PC-3 (cell line): ENCODE measurements at regions not wholly inside any gene's neighbourhood (a gene's known extent, or its start where the extent isn't known, plus 50 kb on each side); places are given as distances from the start of the nearest gene placed in this dataset.

Experiments used
- ATAC-seq: fragments of 200-7000 bp; cut with Tn5 transposase; 2 replicates; pipeline ENCODE4 v1.9.1; 2020; ENCODE audit warnings: mild to moderate bottlenecking, moderate library complexity
- BruUV-seq: library from RNA; stranded (reverse); fragments of 400-500 nt; replicated peaks from 2 replicates; lab custom pipeline; 2021; lab: Mats Ljungman, UMichigan
- CTCF ChIA-PET: fragments of 300-600 bp; sonication (Branson Sonifier 250); formaldehyde crosslinking; loops from one replicate; lab custom pipeline; 2022; ENCODE audit warnings: antibody characterized with exemption; lab: Charles Lee
- POLR2A ChIA-PET: fragments of 300-600 bp; sonication (Branson Sonifier 250); formaldehyde crosslinking; loops from one replicate; lab custom pipeline; 2022; ENCODE audit warnings: antibody characterized with exemption; ENCODE audit not compliant: unreplicated experiment; lab: Charles Lee
- DNase-seq: peaks from one replicate; pipeline ENCODE4 v3.0.0-alpha.2; 2015
- H2AFZ ChIP-seq: fragments of 300-600 bp; sonication (generic); 2 replicates; pipeline ENCODE4 v1.6.0; 2016; ENCODE audit warnings: antibody characterized with exemption, low read length
- H3F3A ChIP-seq: fragments of 300-600 bp; sonication (generic); one replicate; pipeline ENCODE4 v1.6.0; 2017; ENCODE audit warnings: antibody characterized with exemption, low read length, control low read depth, mild to moderate bottlenecking; ENCODE audit not compliant: unreplicated experiment
- H3K27ac ChIP-seq: fragments of 300-600 bp; sonication (generic); 2 replicates; pipeline ENCODE4 v1.5.1; 2016; ENCODE audit warnings: mild to moderate bottlenecking, low read length
- H3K27me3 ChIP-seq: fragments of 300-600 bp; sonication (generic); 2 replicates; pipeline ENCODE4 v1.6.1; 2016; ENCODE audit warnings: low read length, mixed read lengths
- H3K36me3 ChIP-seq: fragments of 300-600 bp; sonication (generic); 2 replicates; pipeline ENCODE4 v1.6.1; 2016; ENCODE audit warnings: low read depth, mixed run types, low read length, mixed read lengths
- H3K4me1 ChIP-seq: fragments of 300-600 bp; sonication (generic); 2 replicates; pipeline ENCODE4 v1.5.1; 2016; ENCODE audit warnings: low read length; ENCODE audit not compliant: insufficient read depth
- H3K4me2 ChIP-seq: fragments of 300-600 bp; sonication (generic); 2 replicates; pipeline ENCODE4 v1.6.0; 2016; ENCODE audit warnings: low read length
- H3K4me3 ChIP-seq: fragments of 300-600 bp; sonication (generic); 2 replicates; pipeline ENCODE4 v1.5.1; 2016; ENCODE audit warnings: mild to moderate bottlenecking, low read length, mixed read lengths
- H3K79me2 ChIP-seq: fragments of 300-600 bp; sonication (generic); 2 replicates; pipeline ENCODE4 v1.6.1; 2017; ENCODE audit warnings: low read length, mixed read lengths
- H3K9ac ChIP-seq: fragments of 300-600 bp; sonication (generic); 2 replicates; pipeline ENCODE4 v1.6.0; 2016; ENCODE audit warnings: mild to moderate bottlenecking, low read length
- H3K9me2 ChIP-seq: fragments of 300-600 bp; sonication (generic); replicated peaks from 2 replicates; pipeline ENCODE4 v1.6.1; 2016; ENCODE audit warnings: mixed run types, low read length, mixed read lengths
- H3K9me3 ChIP-seq: fragments of 300-600 bp; sonication (generic); 2 replicates; pipeline ENCODE4 v1.6.1; 2016; ENCODE audit warnings: low read length, mixed read lengths
- H4K20me1 ChIP-seq: fragments of 300-600 bp; sonication (generic); 2 replicates; pipeline ENCODE4 v1.6.1; 2016; ENCODE audit warnings: low read length, mixed read lengths
- EZH2 ChIP-seq: fragments of 300-600 bp; sonication (generic); IDR thresholded peaks from one replicate; pipeline ENCODE4 v1.6.1; 2017; ENCODE audit warnings: antibody characterized with exemption, mild to moderate bottlenecking, low read length; ENCODE audit not compliant: unreplicated experiment
- EZH2phosphoT487 ChIP-seq: fragments of 300-600 bp; sonication (generic); IDR thresholded peaks from 2 replicates; pipeline ENCODE4 v1.6.1; 2018; ENCODE audit warnings: mild to moderate bottlenecking, antibody characterized with exemption, low read length, borderline replicate concordance
- intact Hi-C: fragments of 100-400 bp; cut with micrococcal nuclease; formaldehyde crosslinking; loops from 2 replicates; pipeline ENCODE4 v1.9.0; 2023
- TF ChIP-seq, protein P1 (sequence below): fragments of 300-600 bp; sonication (generic); conservative IDR thresholded peaks from 2 replicates; pipeline ENCODE4 v1.5.1; 2017; ENCODE audit warnings: antibody characterized with exemption, low read depth, mild to moderate bottlenecking, low read length

DNA sequence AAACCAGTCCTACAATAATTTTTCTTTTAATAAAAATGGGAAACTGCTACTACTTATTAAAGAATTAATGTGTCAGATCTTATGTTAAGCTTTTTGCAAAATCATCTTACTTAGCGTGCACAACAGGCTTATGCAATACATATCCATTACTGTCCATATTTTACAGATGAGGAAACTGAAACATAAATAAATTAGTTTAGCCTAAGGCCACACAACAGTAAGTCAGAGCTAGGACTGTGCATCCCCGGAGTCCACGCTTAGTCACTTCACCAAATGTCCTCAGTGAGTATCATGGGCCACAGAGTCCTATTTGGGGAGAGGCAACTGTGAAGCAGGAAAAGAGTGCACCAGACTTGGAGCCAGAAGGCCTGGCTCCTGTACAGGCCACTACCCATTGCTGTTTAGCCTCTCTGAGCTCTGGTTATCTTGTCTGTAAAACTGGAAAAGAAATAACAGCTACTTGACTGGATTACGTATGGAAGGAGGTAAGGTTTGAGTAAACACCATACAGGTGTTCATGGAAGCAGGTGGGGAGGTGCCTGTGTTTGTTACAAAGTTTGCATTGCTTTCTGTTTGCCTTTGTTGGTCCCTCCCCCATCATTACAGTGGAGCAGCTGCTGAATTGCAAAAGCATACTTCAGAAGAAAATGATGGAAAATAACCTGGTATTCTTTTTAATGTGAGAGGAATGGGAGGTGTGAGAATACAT, 192.8 kb downstream of the FCRL5 start:
- DNase-seq: peak; percentile 14
- no peak overlapping the region for H3K4me2 ChIP-seq
- CTCF ChIA-PET: no interaction called here

DNA sequence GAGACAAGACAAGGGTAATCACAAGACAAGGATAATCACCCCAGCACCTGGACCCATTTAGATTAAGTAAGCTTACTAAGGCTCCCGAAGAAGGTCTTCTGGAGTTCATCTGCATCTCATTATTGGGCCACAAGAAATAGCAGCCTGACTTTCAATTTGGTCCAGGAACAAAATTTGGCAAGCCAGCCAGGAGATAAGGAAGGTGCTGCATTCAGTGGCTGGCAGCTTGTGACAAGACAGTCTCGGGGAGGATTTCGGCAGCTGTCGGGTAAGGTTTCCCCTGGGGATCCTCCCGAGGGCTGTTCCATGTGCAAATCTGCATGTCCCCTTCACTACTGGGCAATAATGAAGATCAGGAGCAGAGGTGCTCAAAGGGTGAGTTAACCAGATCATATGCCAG, 195.2 kb downstream of the FCRL5 start:
- Histone ChIP-seq H3K36me3 (no peaks in the 10 kb centered on the region), H3K79me2 (no peaks in the 10 kb centered on the region), H3K4me3 (no peak overlapping the region), H3F3A (no peaks in the 10 kb centered on the region), H3K4me1 (no peaks in the 10 kb centered on the region), H3K9me2 (no peaks in the 10 kb centered on the region), H2AFZ (no peak overlapping the region), H3K9ac (no peak overlapping the region), H3K4me2 (no peak overlapping the region), H3K27ac (no peak overlapping the region), H3K27me3 (peaks cover 55% of the 10 kb centered on the region), H4K20me1 (no peaks in the 10 kb centered on the region), H3K9me3 (no peaks in the 10 kb centered on the region)
- POLR2A ChIA-PET: no interaction called here
- no peak for DNase-seq
- CTCF ChIA-PET: no interaction called here
- TF ChIP-seq, protein P1, sequence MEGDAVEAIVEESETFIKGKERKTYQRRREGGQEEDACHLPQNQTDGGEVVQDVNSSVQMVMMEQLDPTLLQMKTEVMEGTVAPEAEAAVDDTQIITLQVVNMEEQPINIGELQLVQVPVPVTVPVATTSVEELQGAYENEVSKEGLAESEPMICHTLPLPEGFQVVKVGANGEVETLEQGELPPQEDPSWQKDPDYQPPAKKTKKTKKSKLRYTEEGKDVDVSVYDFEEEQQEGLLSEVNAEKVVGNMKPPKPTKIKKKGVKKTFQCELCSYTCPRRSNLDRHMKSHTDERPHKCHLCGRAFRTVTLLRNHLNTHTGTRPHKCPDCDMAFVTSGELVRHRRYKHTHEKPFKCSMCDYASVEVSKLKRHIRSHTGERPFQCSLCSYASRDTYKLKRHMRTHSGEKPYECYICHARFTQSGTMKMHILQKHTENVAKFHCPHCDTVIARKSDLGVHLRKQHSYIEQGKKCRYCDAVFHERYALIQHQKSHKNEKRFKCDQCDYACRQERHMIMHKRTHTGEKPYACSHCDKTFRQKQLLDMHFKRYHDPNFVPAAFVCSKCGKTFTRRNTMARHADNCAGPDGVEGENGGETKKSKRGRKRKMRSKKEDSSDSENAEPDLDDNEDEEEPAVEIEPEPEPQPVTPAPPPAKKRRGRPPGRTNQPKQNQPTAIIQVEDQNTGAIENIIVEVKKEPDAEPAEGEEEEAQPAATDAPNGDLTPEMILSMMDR: no peak
- TF ChIP-seq EZH2 (no peak), EZH2phosphoT487 (no peak)
- BruUV-seq: no TSS peak
- intact Hi-C loops: no loop called here
- ATAC-seq: no peak

More for the DNA sequence above, 192.8 kb downstream of the FCRL5 start:
- TF ChIP-seq EZH2: no peak
- no peak for TF ChIP-seq EZH2phosphoT487
- TF ChIP-seq, protein P1: no peak
- H3K36me3 ChIP-seq: no peaks in the 10 kb centered on the region
- H2AFZ ChIP-seq: no peak overlapping the region
- peaks cover 38% of the 10 kb centered on the region for H3K27me3 ChIP-seq
- BruUV-seq: no TSS peak
- H3K27ac ChIP-seq: no peak overlapping the region
- no peaks in the 10 kb centered on the region for H3K9me3 ChIP-seq
- POLR2A ChIA-PET: no interaction called here
- ATAC-seq: no peak
- H3K4me3 ChIP-seq: no peak overlapping the region
- H3K9ac ChIP-seq: no peak overlapping the region
- no peaks in the 10 kb centered on the region for H4K20me1 ChIP-seq
- H3K9me2 ChIP-seq: no peaks in the 10 kb centered on the region
- intact Hi-C loops: no loop called here
- no peaks in the 10 kb centered on the region for H3K79me2 ChIP-seq
- H3F3A ChIP-seq: no peaks in the 10 kb centered on the region
- no peaks in the 10 kb centered on the region for H3K4me1 ChIP-seq

GRCh38 chr1:157356601-157357000, 195.7 kb downstream of the FCRL5 start:
- Histone ChIP-seq H3K9me3 (no peaks in the 10 kb centered on the region), H3K27ac (no peak overlapping the region), H3K4me1 (no peaks in the 10 kb centered on the region), H3K4me2 (no peak overlapping the region), H3K4me3 (no peak overlapping the region), H3F3A (no peaks in the 10 kb centered on the region), H3K27me3 (peaks cover 53% of the 10 kb centered on the region), H4K20me1 (no peaks in the 10 kb centered on the region), H3K36me3 (no peaks in the 10 kb centered on the region), H3K9me2 (no peaks in the 10 kb centered on the region), H2AFZ (no peak overlapping the region), H3K9ac (no peak overlapping the region), H3K79me2 (no peaks in the 10 kb centered on the region)
- POLR2A ChIA-PET: no interaction called here
- intact Hi-C loops: no loop called here
- TF ChIP-seq EZH2phosphoT487 (no peak), EZH2 (no peak)
- TF ChIP-seq, protein P1: no peak
- ATAC-seq: no peak
- BruUV-seq: no TSS peak
- CTCF ChIA-PET: no interaction called here
- DNase-seq: no peak
